Fibroblast of lung (primary cell): ENCODE measurements at regions not wholly inside any gene's neighbourhood (a gene's known extent, or its start where the extent isn't known, plus 50 kb on each side); places are given as distances from the start of the nearest gene placed in this dataset.

ENCODE experiments used
- CTCF ChIP-seq, 2 donors: IDR thresholded peaks in 1 of 2; conservative IDR thresholded peaks in 1 of 2; 1 replicate in 1 of 2; 2 replicates in 1 of 2; pipeline ENCODE4 v1.5.1; 2011 to 2012; ENCODE audit warnings: low read length in 2 of 2, control low read depth in 1 of 2, inconsistent platforms in 1 of 2, low read depth in 1 of 2, mild to moderate bottlenecking in 1 of 2
- EZH2 ChIP-seq: IDR thresholded peaks from 2 replicates; pipeline ENCODE4 v1.5.1; 2012; ENCODE audit warnings: low read length, control low read depth, mild to moderate bottlenecking; ENCODE audit errors: missing control alignments

- TF ChIP-seq CTCF (conservative IDR thresholded peaks at IDR 0.05 in 1 of 2, IDR thresholded peaks at IDR 0.05 in 1 of 2; ENCODE audit: low read depth in 1 of 2, low read length in 2 of 2) (no peak), EZH2 (no peak)
These were observed 118.0 kb upstream of the GIMD1 start for GRCh38 chr4:106486533-106486932.
